ENCODE measurements at regions not wholly inside any gene's neighbourhood (a gene's known extent, or its start where the extent isn't known, plus 50 kb on each side); places are given as distances from the start of the nearest gene placed in this dataset.

DNA sequence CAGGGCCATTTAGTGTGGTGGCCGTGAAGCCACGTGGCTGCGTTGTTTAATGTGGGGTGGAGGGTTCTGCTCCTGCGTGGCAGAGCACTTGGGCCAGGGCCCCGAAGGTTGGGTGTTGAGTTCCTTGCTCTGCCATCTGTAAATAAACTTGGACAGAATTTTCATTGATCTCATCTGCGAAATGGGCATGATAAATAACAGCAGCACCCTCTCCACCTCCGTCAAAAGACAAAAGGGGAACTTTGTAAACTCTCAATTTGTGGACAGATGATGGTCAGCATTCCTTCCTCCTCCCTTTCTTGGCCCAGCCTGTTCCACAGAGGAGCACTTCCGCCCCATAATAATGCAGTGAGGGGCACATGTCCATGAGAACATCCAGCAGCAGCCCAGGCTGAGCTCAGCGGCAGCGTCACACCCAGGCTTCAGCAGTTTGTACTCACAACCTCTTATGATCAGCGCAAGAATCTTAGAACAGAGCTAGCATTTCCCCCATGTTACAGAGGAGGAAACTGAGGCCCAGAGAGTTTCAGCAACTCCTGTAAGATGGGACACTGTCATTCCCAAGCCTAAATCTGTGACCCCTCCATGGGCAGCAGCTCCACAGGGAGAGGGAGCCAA, 874.5 kb downstream of the BRD1 start:
- no peak for DNase-seq

DNA sequence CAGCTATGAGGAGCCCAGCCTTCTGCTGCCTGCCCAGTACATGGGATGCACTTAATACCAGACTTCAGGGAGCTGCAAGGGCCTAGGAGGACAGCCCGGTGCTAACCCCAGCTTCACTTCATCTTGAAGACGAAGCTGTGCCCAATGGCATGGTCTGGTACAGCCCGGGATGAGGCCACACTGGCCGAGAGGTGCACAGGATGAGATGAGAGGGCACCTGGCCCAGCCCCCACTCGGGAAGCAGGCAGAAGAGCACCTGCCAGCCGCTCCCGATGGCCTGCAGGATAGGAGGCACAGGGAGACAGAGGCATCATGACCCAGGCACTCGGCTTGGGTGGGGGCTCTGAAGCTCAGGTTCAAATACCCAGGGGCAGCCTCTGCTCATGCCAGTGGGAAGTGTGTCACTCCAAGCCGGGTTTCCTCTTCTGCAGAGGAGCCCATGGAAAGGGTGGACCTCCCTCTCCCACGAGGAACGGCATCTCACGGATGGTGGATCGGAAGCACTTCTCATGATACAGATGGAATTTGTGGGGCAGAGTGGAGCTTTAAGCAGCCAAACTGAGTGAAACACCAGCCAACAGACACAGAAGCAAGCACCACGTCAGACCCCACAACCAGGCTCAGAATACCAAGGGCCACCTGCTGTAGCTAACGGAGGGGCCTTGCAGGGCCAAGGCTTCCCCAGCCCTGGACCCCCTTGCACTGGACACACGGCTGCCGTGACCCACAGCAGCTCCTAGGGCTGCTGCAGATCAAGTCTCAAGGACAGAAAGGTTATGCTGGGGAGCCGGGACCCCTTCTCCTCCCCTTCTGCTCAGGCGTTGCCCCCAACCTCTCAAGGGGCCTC, 875.2 kb downstream of the BRD1 start:
- no peak for DNase-seq

DNA sequence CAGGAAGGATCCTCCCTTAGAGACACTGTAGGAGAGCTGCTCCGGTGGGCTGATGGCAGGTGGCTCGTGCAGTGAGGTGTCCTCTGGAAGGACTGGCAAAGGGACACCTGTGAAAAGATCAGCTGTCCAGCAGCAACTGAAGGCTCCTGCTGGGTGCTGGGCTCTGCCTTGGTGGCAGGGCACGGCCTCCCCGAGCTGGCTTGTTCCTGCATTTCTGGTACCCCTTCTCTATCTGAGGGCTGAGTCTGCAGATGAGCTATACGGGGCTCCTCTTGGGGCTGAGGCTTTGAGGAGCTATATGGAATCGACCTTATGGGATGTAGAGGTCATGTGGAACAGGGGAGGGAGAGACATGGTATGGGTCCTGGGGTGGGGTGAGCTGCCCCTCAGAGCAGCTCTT, 875.8 kb downstream of the BRD1 start:
- DNase-seq = no peak

DNA sequence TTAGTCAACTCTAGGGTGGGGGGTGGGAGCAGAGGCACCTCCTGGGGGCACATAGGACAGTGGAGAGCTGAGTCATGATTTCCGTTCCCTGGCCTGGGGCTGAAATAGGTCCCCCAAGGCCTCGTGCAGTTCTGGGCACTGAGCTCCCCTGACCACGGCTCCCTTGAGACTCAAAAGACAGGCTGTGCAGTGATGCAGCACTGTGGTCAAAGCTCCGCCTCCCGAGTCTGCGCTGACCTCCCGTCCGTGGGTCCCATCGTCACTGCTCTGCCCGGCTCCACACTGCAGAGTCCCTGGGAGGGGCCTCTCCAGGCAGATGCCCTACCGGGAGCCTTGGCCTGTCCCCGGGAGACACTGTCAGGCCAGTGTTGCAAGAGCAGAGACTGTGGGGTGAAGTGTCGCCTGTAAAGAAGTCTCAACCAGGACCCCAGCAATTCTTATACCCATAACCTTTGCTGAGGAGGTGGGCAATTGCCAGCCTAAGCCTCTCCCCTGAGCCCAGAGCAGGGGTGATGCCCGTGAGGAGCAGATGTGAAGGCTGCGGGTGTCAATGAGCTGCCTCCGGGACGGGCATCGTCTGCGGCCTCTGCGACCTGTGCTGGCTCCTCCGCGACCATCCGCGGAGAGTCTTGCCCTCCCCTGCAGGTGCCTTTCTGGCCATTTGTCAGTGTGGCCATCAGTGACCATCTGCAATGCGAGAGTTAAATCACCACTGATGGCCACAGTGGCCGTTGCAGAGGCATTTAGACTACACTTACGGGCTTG, 877.3 kb downstream of the BRD1 start:
- DNase-seq = no peak

DNA sequence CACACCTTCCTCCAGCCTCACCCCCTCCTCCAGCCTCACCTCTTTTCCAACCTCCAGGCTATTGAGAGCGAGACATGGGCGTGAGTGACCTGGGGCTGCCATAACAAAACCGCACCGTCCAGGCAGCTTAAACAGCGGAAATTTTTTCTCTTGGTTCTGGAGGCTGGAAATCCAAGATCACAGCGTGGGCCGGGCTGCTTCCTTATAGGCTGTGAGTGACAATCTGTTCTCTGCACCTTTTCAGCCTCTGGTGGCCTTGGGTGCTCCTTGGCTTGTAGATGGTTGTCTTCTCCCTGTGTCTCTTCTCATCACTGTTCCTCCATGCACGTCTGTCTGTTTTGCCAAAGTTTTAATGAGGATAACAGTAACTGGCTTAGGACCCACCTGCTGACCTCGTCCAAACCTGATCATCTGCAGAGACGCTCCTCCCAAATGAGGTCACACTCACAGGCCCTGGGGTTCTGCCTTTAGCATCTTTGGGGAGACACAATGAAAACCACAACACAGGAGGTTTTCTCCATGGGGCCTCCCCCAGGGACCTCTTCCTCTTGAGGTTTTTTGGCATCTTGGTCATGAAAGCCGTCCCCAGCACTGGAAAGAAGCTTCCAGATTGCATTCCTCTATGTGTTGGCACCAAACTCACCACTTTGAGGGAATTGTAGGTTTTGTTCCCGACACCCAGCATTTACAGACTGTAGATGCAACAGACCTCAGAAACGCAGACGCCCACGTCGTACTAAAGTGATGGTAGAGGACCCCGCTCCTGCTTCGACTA, 878.1 kb downstream of the BRD1 start:
- no peak for DNase-seq

DNA sequence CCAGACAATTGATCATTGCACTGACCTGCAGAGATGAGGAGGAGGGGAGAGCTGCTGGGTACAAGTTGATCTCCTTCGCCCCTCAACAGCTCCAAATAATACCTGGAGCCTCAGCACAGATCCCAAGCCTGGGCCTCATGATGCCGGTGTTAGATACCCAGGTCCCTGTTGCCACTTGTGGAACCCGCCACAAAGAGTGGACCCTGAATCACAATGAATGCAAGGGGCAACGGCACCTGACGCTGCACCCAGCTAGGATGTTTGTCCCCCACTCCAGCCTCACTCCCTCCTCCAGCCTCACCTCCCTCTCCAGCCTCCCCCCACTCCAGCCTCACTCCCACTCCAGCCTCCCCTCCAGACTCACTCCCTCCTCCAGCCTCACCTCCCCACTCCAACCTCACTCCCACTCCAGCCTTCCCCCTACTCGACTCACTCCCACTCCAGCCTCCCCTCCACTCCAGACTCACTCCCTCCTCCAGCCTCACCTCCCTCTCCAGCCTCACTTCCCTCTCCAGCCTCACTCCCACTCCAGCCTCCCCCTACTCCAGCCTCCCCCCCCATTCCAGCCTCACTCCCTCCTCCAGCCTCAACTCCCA, 879.0 kb downstream of the BRD1 start:
- no peak for DNase-seq

DNA sequence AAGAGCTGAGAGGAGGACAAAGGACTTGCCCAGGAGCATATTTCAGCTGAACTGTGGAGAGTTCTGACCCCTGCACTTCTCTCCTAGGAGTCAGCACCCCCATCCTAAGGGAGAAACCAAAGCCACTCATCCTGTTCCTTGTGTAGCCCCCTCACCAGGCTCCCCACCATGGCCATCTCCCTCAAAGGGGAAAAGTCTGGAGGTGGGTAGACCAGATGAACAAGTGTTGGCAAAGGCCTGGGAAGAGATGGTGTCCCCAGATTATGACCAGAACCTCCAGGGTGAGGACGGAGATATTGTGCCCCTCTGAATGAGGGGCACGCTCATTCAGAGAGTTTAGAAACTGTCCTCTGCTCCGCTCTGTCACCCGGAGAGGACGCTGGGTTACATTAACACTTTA, 880.0 kb downstream of the BRD1 start:
- DNase-seq = no peak

DNA sequence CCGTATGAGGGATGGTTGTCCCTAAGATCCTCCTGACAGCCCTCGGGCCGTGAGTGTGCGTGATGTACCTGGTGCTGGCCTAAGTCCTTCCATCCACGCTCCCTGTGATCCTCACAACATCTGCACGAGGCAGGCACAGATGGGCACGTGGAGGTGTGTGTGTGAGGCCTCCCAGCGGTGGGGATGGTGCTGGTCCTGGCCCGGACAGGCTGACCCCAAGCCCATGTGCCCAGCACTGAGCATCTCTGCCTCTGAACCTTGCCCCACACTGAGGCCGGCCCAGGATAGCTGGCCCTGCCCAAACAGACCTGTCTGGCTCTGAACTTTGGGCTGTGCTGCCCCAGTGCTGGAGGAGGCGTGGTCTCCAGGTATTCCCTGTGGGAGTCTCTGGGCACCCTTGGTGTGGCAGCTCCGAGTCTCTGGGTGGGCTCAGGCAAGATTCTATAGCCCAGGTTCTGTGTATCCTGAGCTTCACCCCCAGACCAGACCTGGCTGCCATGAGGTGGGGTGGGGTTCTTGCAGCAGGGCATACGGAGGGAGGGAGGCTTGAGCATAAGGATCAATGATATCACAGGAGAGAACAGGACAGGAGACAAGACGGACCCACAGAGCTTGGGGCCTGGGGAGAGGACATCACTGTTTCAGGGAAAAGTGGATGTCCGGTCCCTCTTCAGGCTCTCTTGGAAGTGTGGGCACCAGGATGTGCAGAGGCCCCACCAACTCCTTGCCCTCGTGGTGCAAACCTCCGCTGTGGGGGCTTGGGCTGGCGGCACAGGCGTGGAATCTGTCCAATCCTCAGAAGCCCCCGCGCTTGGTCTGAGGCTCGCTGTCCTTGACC, 881.8 kb downstream of the BRD1 start:
- no peak for DNase-seq

DNA sequence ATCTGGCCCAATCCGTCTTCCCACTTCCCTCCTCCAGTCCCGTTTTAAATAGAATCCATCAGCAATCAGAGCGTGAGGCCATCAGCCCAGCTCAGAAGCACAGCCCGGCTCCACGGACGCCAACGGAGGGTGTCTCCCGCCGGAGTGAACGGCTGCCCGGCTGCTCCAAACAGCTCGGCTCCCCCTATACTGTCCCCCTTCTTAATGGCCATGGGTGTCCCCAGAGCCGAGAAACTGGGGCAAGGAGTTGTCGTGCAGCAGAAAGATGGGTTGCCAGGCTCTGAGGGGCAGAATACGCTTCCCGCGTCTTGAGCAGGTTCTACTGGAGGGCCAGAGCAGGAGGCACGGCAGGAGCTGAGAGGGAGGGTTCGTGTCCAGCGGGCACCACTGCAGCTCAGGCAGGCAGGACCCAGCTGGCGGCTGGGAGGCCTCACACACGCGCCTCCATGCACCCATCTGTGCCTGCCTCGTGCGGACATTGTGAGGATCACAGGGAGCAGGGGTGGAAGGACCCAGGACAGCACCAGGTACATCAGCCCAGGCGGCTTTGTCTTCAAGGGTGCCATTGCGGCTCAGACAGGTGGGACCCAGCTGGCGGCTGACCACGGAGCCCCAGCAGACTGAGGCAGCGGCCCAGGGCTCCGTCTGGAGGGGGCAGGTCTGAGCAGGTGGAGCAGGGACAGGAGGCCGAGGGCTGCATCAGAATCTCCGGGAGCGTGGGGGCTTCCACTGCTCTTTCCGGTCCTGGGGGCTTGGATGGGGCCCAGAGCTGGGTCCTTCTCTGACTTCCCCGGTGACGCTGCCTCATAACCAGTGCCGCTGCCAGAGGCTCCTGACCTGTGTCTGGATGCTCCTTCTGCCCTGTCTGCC, 882.7 kb downstream of the BRD1 start:
- no peak for DNase-seq

DNA sequence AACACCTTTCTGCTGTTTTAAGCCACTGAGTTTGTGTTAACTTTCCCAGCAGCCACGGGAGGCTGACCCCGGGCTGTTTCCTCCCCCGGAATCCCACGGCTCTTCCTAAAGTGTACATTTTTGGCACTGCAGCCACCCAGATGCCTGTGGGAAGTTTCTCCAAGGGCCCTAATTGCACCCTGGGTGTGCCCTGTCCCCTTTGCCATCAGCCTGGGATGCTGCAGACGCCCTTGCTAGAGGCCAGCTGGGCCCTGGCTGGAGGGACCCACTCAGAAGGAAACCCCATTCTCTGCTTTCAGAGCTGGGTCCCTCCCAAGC, 883.3 kb downstream of the BRD1 start:
- no peak for DNase-seq

DNA sequence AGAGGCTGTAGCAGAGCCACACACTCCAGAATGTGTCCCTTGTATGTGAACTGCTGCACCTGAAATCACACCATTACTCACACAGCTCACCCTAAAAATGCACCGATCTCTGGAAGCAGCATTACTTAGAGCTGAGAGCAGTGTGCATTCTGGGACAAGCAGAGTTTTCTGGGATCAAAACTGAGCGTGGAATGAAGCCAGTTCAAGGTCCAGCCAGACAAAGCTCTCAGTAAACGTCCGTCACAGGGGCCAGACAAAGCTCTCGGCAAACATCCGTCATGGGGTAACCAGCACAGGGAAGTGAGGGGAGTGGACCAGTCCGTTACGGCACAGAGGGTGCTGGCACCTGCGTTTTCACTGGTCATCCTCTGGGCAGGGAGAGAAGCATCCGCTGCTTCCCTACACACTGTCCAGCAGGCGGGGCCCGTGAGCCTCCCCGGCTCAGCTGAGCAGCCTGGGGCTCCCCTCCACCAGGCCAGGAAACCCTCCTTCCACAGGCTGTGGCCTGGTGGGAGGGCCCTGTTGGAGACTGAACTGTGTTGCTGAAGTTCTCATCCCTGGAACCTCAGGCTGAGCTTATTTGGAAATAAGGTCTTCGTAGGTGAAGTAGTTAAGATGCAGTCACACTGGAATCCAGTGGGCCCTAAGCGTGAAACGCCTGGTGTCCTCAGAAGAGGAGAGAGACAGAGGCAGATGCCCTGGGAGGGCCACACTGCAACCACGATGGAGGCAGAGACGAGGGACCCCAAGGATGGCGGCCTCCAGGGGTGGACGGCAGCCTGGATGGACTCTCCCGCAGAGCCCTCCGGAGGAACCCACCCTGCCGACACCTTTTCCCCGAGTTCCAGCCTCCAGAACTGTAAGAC, 883.9 kb downstream of the BRD1 start:
- DNase-seq = peak in 1 of 2 donors; percentile 1

DNA sequence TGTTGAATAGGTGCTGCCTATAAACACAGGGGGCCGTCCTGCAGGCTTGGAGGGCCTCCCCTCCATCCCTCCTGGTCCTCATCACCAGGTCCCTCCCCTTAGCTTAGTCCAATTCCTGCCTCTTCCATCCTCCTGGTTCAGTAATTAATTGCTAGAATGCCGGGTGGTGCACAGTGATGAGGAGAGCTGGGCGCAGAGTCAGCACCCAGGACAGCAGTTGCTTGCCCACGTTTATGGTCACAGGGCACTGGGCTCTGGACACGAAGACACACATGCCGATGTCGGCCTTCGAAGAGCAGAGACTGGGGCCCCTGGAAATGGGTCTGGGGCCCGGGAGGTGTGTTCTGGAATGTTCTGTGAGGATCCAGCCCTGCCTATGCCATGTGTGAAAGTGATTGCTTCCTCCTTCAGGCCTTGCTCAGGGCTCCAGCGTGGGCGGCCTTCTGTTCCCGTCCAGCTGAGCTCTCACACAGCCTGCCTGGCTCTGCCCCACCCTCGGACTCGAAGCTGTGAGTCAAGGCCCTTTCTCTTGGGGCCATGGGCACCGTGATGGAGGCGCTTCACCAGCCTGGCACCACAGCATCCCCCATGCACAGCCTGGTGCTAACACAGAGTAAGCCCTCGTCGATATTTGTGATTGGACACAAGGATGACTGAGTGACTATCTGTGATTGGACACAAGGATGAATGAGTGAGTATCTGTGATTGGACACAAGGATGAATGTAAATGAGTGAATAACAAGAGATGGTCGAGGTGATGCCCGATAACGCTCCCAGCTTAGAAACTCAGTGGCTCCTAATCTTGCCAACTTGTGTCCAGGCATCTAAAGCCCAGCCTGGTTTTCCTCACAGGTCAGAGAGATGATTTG, 884.7 kb downstream of the BRD1 start:
- no peak for DNase-seq

DNA sequence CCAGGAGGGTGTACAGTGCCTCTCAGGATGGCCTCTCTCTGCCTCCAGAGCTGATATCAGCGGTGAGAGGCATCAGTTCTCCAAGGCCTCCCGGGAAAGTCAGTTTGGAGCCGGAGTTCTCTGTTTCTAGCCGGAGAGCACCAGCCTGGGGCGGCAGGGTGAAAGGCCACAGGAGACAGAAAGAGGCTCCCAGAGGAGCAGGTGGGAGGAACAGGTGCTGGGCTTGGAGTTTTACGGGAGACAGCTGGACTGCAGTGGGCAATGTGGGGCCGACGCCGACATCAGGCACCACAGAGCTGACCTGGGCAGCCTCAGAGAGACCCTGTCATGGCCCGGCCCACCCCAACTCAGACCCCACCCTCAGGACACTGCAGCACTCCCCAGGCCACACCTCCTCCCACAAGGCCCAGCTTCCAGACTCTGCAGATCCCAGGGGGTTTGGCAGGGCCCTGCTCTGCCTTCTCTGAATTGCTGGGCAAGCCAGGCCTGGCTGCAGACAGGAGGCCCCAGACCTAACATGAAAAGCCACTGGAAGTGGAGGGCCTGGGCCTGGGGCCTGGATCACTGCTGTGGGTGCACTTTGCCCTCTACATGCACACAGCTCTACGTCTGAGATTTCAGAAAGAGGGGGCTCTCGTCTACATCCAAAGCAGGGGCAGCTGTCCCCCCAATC, 885.6 kb downstream of the BRD1 start:
- no peak for DNase-seq

DNA sequence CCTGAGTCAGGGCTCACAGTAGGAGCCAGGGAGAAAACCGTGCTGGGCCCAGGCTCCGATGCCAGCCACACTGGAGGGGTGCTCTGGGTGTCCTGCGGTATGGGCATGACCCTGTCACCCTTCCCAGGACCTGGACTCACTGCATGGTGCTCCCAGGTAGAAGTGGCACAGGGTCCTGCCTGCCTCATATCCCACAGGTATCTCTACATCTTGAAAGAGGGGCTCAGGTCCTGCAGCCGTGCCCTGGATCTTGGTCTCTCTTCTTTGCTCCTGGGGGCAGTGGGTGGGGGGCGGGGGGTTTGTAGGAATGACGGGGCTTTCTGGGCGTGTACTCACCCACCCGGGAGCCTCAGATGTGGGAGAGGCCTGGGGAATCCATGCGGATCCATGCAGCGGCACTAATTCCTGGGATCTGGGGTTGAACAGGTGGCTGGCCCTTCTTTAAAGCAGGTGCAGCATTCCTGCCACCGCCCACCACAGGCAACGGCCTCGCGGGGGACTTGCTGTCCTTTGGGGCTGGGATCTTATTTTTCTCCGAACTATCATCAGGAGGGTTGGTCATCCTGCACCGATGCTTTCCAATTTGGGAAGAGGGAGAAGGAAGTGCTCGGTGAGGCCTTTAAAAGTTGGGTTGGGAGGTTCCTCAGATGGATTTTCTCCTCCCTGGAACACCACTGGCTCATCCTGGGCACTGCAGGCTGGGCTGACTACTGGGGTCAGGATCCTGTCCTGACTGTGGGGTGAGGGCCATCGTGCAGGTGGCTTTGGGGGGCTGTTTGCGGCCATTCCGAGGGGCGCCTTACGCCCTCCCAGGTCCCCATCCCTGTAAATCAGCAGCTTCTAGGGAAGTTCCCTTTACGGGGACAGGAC, 886.4 kb downstream of the BRD1 start:
- DNase-seq = no peak

DNA sequence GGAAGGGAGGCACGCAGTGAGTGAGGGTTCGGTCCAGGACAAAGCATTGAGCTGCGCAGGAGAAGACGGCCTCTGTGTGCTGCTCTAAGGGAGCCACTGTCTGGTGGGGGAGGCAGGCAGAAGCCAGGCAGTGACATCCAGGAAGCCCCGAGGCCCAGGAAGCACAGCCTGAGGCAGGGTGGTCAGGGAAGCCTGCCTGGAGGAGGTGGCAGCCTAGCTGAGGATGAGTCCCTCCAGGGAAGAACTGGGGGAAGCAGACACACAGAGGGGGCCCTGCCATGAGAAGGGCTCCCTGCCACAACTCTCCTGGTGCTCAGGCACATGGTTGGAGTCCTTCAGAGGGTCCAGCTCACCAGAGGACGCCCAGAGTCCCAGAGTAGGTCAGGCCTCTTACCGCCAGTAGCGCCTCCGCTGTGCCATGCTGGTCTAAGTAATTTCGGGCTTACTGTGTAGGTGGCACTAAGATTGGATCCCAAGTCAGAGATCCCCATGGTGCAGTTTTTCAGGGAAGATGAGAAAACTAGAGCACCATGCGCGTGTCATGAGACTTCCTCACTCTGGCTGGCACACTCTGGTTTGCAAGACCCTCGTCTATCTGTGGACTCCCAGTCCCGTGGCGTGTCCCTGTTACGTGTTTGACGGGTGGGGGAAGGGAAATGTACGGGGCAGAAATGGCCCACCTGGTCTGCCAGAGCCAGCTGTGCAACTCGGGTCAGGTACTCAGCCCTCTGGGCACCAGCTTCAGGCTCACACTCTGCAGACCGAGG, 887.2 kb downstream of the BRD1 start:
- DNase-seq = no peak

Measured in inflammatory macrophage treated with lipopolysaccharide for 1 hour (primary cell).